OCI-LY1 (cell line): ENCODE measurements at regions not wholly inside any gene's neighbourhood (a gene's known extent, or its start where the extent isn't known, plus 50 kb on each side); places are given as distances from the start of the nearest gene placed in this dataset.

Experiments used
- H2AFZ ChIP-seq: fragments of 200-600 bp; sonication (generic), shearing (Covaris generic); 2 replicates; pipeline ENCODE4 v1.6.0; 2014; ENCODE audit warnings: antibody characterized with exemption, mild to moderate bottlenecking, low read length
- H3F3A ChIP-seq: fragments of 200-600 bp; sonication (generic), shearing (Covaris generic); 2 replicates; pipeline ENCODE4 v1.6.0; 2014; ENCODE audit warnings: mild to moderate bottlenecking, antibody characterized with exemption, low read length, moderate library complexity; ENCODE audit not compliant: insufficient read depth
- H3K27ac ChIP-seq: fragments of 200-600 bp; sonication (generic); 2 replicates; pipeline ENCODE4 v1.5.1; 2014; ENCODE audit warnings: low read length, mixed run types, mild to moderate bottlenecking, low read depth; ENCODE audit not compliant: poor library complexity, severe bottlenecking
- H3K27me3 ChIP-seq: fragments of 200-600 bp; sonication (generic); 2 replicates; pipeline ENCODE4 v1.6.0; 2014; ENCODE audit warnings: antibody characterized with exemption, mild to moderate bottlenecking, low read length, moderate library complexity; ENCODE audit not compliant: insufficient read depth
- H3K36me3 ChIP-seq: fragments of 200-600 bp; sonication (generic); 2 replicates; pipeline ENCODE4 v1.6.1; 2014; ENCODE audit warnings: mild to moderate bottlenecking, antibody characterized with exemption, low read length, moderate library complexity, mixed read lengths; ENCODE audit not compliant: insufficient read depth
- H3K4me1 ChIP-seq: fragments of 200-600 bp; sonication (generic); 2 replicates; pipeline ENCODE4 v1.5.1; 2014; ENCODE audit warnings: mild to moderate bottlenecking, low read length, moderate library complexity; ENCODE audit not compliant: insufficient read depth, severe bottlenecking
- H3K4me2 ChIP-seq: fragments of 200-600 bp; sonication (generic), shearing (Covaris generic); 2 replicates; pipeline ENCODE4 v1.6.1; 2014; ENCODE audit warnings: low read length
- H3K4me3 ChIP-seq: fragments of 200-600 bp; sonication (generic); 2 replicates; pipeline ENCODE4 v1.5.1; 2014; ENCODE audit warnings: low read length, low read depth, mild to moderate bottlenecking, mixed read lengths; ENCODE audit not compliant: poor library complexity, severe bottlenecking
- H3K79me2 ChIP-seq: fragments of 200-600 bp; shearing (Covaris generic); 2 replicates; pipeline ENCODE4 v1.6.1; 2016; ENCODE audit warnings: mixed run types, low read length, mixed read lengths; ENCODE audit not compliant: insufficient read depth
- H3K9ac ChIP-seq: fragments of 200-600 bp; sonication (generic), shearing (Covaris generic); 2 replicates; pipeline ENCODE4 v1.6.1; 2014; ENCODE audit warnings: mild to moderate bottlenecking, low read length, mixed read lengths
- H3K9me2 ChIP-seq: fragments of 200-600 bp; sonication (generic), shearing (Covaris generic); 2 replicates; pipeline ENCODE4 v1.6.1; 2014; ENCODE audit warnings: low read depth, mild to moderate bottlenecking, low read length, mixed read lengths
- H3K9me3 ChIP-seq: fragments of 200-600 bp; shearing (Covaris generic); 2 replicates; pipeline ENCODE4 v1.6.1; 2014; ENCODE audit warnings: low read length, mixed read lengths
- H4K20me1 ChIP-seq: fragments of 200-600 bp; sonication (generic), shearing (Covaris generic); 2 replicates; pipeline ENCODE4 v1.6.0; 2016; ENCODE audit warnings: mild to moderate bottlenecking, low read length; ENCODE audit not compliant: insufficient read depth
- CTCF ChIP-seq: fragments of 200-600 bp; sonication (generic), shearing (Covaris generic); IDR thresholded peaks from 2 replicates; pipeline ENCODE4 v1.5.1; 2017; ENCODE audit warnings: mild to moderate bottlenecking, antibody characterized with exemption, low read length, moderate library complexity, mixed read lengths
- EZH2 ChIP-seq: fragments of 200-600 bp; sonication (generic), shearing (Covaris generic); IDR thresholded peaks from 2 replicates; pipeline ENCODE4 v1.8.0; 2017; ENCODE audit warnings: borderline replicate concordance, mixed run types, mild to moderate bottlenecking, antibody characterized with exemption, low read length, moderate library complexity, mixed read lengths

- Histone ChIP-seq H3K27ac (no peak overlapping the region), H3F3A (no peaks in the 10 kb centered on the region), H3K9ac (no peak overlapping the region), H3K27me3 (no peaks in the 10 kb centered on the region; the same call in 1 of the 2 replicates), H3K36me3 (no peaks in the 10 kb centered on the region; the same call in 1 of the 2 replicates), H3K79me2 (no peaks in the 10 kb centered on the region), H3K4me3 (no peak overlapping the region), H2AFZ (no peak overlapping the region), H3K4me1 (no peaks in the 10 kb centered on the region), H3K4me2 (no peak overlapping the region), H3K9me2 (no peaks in the 10 kb centered on the region), H3K9me3 (no peaks in the 10 kb centered on the region), H4K20me1 (no peaks in the 10 kb centered on the region)
- TF ChIP-seq EZH2 (no peak), CTCF (no peak; the same call in 1 of the 2 replicates)
These were observed 185.5 kb upstream of the C1orf174 start for GRCh38 chr1:4085546-4085945.

- no peak overlapping the region for H3K4me2 ChIP-seq
These were observed 186.2 kb upstream of the C1orf174 start for GRCh38 chr1:4086085-4086850.

GRCh38 chr1:4086921-4087320, 186.8 kb upstream of the C1orf174 start:
- Histone ChIP-seq H3K27ac (no peak overlapping the region), H3K27me3 (no peaks in the 10 kb centered on the region; the same call in 1 of the 2 replicates), H3K9me3 (peaks cover 4% of the 10 kb centered on the region; the same call in 1 of the 2 replicates), H3K9ac (no peak overlapping the region), H4K20me1 (no peaks in the 10 kb centered on the region), H3K36me3 (no peaks in the 10 kb centered on the region; the same call in 1 of the 2 replicates), H3K79me2 (no peaks in the 10 kb centered on the region), H3K4me3 (no peak overlapping the region), H3K9me2 (no peaks in the 10 kb centered on the region), H3F3A (no peaks in the 10 kb centered on the region), H3K4me1 (no peaks in the 10 kb centered on the region), H3K4me2 (no peak overlapping the region), H2AFZ (no peak overlapping the region)
- TF ChIP-seq CTCF (no peak; the same call in 1 of the 2 replicates), EZH2 (no peak)

More at GRCh38 chr1:4086085-4086850, 186.2 kb upstream of the C1orf174 start:
- Histone ChIP-seq H3K4me3 (no peak overlapping the region), H2AFZ (no peak overlapping the region), H4K20me1 (no peaks in the 10 kb centered on the region), H3K27ac (no peak overlapping the region), H3K9me3 (no peaks in the 10 kb centered on the region), H3K79me2 (no peaks in the 10 kb centered on the region), H3K9ac (no peak overlapping the region), H3K27me3 (no peaks in the 10 kb centered on the region; the same call in 1 of the 2 replicates), H3K9me2 (no peaks in the 10 kb centered on the region), H3F3A (no peaks in the 10 kb centered on the region), H3K36me3 (no peaks in the 10 kb centered on the region), H3K4me1 (no peaks in the 10 kb centered on the region)
- no peak for TF ChIP-seq CTCF
- no peak for TF ChIP-seq EZH2
